ENCODE measurements at regions not wholly inside any gene's neighbourhood (a gene's known extent, or its start where the extent isn't known, plus 50 kb on each side); places are given as distances from the start of the nearest gene placed in this dataset.

DNA sequence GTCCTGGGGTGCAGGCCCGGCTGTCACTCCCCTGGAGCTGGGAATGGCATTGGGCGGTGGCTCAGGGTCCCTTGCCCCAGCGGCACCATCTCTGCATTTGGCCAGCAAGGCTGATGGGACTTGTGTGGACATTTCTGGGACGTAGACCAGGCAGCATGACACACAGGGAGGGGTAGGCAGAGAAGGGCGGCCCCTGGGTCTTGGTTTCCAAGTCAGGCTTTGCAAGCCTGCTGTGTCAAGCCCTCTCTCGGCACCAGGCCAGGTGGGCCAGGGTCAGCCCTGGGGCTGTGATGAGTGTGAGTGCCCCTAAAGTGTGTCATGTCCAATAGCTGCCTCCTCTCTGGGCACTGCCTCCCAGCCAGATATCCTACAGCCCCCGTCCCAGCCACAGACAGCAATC lies 335.2 kb downstream of the SEC14L1 start:
- POLR2A ChIA-PET = no interaction called here
- H3K4me3 ChIP-seq (ENCODE audit: control insufficient read depth in 1 of 7, extremely low read depth in 1 of 7, insufficient read depth in 4 of 7, low read depth in 2 of 7, low read length in 6 of 7) = no peak overlapping the region
- no peak overlapping the region for H3K27ac ChIP-seq (ENCODE audit: insufficient read depth in 1 of 2, low read depth in 1 of 2, low read length in 2 of 2, poor library complexity in 1 of 2, severe bottlenecking in 2 of 2)
- DNase-seq = no peak
- peaks cover 0 to 10% (median 0%) of the 10 kb centered on the region in 4 experiments for H3K36me3 ChIP-seq (ENCODE audit: control insufficient read depth in 4 of 4, insufficient read depth in 4 of 4, low read length in 3 of 4)
- 98% methylated on average over 6 of the region's 7 CpGs for WGBS (ENCODE audit: insufficient coverage)
- CTCF ChIA-PET = interaction anchor here (0.8 to 2.4 kb wide), 3 partner anchors 19 to 24 kb away, joined by 3 to 7 read pairs (median 5); no protein-coding TSS in a partner anchor
- H3K27me3 ChIP-seq (replicated peaks in 2 of 5; ENCODE audit: control insufficient read depth in 4 of 5, insufficient read depth in 5 of 5, low read length in 4 of 5) = no peaks in the 10 kb centered on the region
- peaks cover 7 to 63% (median 40%) of the 10 kb centered on the region in 4 experiments for H3K4me1 ChIP-seq (ENCODE audit: control extremely low read depth in 1 of 4, control insufficient read depth in 4 of 4, insufficient read depth in 4 of 4, low read length in 3 of 4)
- no peaks in the 10 kb centered on the region for H3K9me3 ChIP-seq (ENCODE audit: control extremely low read depth in 1 of 5, control insufficient read depth in 4 of 5, insufficient read depth in 2 of 5, low read depth in 1 of 5, low read length in 4 of 5)

DNA sequence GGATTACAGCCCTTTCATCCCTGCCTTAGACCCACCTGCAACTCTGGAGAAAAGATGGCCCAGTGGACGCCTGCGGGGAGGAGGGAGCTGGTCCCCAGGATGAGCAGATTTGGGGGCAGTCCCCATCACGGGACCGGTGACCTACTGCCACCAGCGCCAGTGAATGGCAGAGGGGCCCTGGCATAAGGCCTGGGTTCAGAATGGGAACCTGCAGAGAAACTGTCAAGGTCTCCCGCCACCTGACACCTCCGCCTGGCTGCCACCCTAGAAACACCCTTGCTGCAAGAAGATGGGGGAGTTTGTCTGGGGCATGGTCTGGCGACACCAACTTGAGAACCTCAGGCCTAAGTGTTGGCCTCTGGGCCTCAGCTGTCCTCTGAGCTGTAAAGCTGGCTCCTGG lies 335.7 kb downstream of the SEC14L1 start:
- H3K4me1 ChIP-seq (ENCODE audit: control extremely low read depth in 1 of 4, control insufficient read depth in 4 of 4, insufficient read depth in 4 of 4, low read length in 3 of 4) = peaks cover 7 to 58% (median 36%) of the 10 kb centered on the region in 4 experiments
- no peaks in the 10 kb centered on the region for H3K27me3 ChIP-seq (replicated peaks in 2 of 5; ENCODE audit: control insufficient read depth in 4 of 5, insufficient read depth in 5 of 5, low read length in 4 of 5)
- peaks cover 0 to 10% (median 0%) of the 10 kb centered on the region in 4 experiments for H3K36me3 ChIP-seq (ENCODE audit: control insufficient read depth in 4 of 4, insufficient read depth in 4 of 4, low read length in 3 of 4)
- no peak overlapping the region for H3K4me3 ChIP-seq (ENCODE audit: control insufficient read depth in 1 of 7, extremely low read depth in 1 of 7, insufficient read depth in 4 of 7, low read depth in 2 of 7, low read length in 6 of 7)
- no peak for DNase-seq
- no peaks in the 10 kb centered on the region for H3K9me3 ChIP-seq (ENCODE audit: control extremely low read depth in 1 of 5, control insufficient read depth in 4 of 5, insufficient read depth in 2 of 5, low read depth in 1 of 5, low read length in 4 of 5)
- H3K27ac ChIP-seq (ENCODE audit: insufficient read depth in 1 of 2, low read depth in 1 of 2, low read length in 2 of 2, poor library complexity in 1 of 2, severe bottlenecking in 2 of 2) = no peak overlapping the region
- ChIA-PET POLR2A (no interaction called here), CTCF (interaction anchor here (0.8 kb wide), 1 partner anchor 22 kb away, joined by 3 read pairs; no protein-coding TSS in a partner anchor)
- WGBS (ENCODE audit: insufficient coverage) = 95% methylated on average over 7 of the region's 8 CpGs

DNA sequence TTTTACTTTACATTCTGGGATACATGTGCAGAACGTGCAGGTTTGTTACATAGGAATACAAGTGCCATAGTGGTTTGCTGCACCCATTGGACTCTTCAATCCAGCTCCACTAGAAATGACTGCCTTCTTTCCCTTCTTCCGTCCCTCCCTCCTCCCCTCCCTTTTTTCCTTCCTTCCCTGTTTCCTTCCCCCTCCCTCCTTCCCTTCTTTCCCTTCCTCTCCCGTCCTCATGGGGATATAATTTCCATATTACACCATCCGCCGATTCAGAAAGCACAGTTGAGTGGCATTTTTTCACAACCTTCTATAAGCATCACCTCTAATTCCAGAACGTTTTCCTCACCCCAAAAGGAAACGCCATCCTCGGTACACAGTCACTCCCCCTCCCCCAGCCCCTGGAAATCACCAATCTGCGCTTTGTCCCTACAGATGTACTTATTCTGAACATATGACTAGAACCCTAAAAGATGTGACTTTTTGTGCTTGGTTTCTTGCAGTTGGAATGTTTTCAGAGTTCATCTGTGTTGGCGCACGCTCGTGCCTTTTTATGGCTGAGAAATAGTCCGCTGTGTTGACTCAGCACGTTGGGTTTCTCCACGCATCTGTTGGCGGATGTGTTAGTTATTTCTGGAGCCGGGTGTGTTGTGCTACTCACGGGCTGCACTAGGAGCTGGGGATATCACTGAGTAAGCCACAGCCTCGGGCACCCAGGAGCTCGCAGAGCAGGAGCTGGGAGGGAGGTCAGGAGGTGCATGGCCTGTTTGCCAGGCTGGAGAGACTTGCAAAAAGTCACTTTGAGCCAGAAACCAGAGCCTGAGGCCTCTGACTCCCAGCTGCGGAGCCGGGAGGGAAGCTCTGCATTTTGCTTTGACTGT lies 336.4 kb downstream of the SEC14L1 start:
- no peaks in the 10 kb centered on the region for H3K27me3 ChIP-seq (replicated peaks in 2 of 5; ENCODE audit: control insufficient read depth in 4 of 5, insufficient read depth in 5 of 5, low read length in 4 of 5)
- H3K9me3 ChIP-seq (ENCODE audit: control extremely low read depth in 1 of 5, control insufficient read depth in 4 of 5, insufficient read depth in 2 of 5, low read depth in 1 of 5, low read length in 4 of 5) = no peaks in the 10 kb centered on the region
- H3K27ac ChIP-seq (ENCODE audit: insufficient read depth in 1 of 2, low read depth in 1 of 2, low read length in 2 of 2, poor library complexity in 1 of 2, severe bottlenecking in 2 of 2) = no peak overlapping the region
- WGBS (ENCODE audit: insufficient coverage) = 87% methylated on average over 21 of the region's 22 CpGs
- H3K4me1 ChIP-seq (ENCODE audit: control extremely low read depth in 1 of 4, control insufficient read depth in 4 of 4, insufficient read depth in 4 of 4, low read length in 3 of 4) = peaks cover 6 to 51% (median 29%) of the 10 kb centered on the region in 4 experiments
- peaks cover 0 to 17% (median 2%) of the 10 kb centered on the region in 4 experiments for H3K36me3 ChIP-seq (ENCODE audit: control insufficient read depth in 4 of 4, insufficient read depth in 4 of 4, low read length in 3 of 4)
- ChIA-PET POLR2A (no interaction called here), CTCF (interaction anchor here (0.6 to 1.1 kb wide), 5 partner anchors 15 to 148 kb away, joined by 3 to 5 read pairs (median 3); no protein-coding TSS in a partner anchor)
- no peak overlapping the region for H3K4me3 ChIP-seq (ENCODE audit: control insufficient read depth in 1 of 7, extremely low read depth in 1 of 7, insufficient read depth in 4 of 7, low read depth in 2 of 7, low read length in 6 of 7)
- DNase-seq = no peak

DNA sequence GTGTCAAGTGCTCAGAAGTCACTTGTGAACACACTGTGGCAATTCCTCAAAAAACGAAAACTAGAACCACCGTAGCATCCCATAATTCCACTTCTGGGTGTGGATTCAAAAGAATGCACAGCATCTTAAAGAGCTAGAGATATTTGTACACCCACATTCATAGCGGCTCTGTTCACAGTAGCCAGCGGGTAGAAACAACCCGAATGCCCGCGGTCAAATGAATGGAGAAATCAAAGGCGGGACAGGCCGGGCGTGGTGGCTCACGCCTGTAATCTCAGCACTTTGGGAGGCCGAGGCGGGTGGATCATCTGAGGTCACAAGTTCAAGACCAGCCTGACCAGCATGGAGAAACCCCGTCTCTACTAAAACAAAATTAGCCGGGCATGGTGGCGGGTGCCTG lies 337.5 kb downstream of the SEC14L1 start:
- CTCF ChIA-PET = interaction anchor here (1.1 to 1.4 kb wide), 2 partner anchors 16 to 17 kb away, joined by 3 to 6 read pairs; no protein-coding TSS in a partner anchor
- H3K4me1 ChIP-seq (ENCODE audit: control extremely low read depth in 1 of 4, control insufficient read depth in 4 of 4, insufficient read depth in 4 of 4, low read length in 3 of 4) = peaks cover 0 to 41% (median 19%) of the 10 kb centered on the region in 4 experiments
- POLR2A ChIA-PET = interaction anchor here (0.7 kb wide), 1 partner anchor 356 kb away, joined by 3 read pairs; no protein-coding TSS in a partner anchor
- DNase-seq = no peak
- 94% methylated on average over 12 of the region's 16 CpGs for WGBS (ENCODE audit: insufficient coverage)
- H3K4me3 ChIP-seq (ENCODE audit: control insufficient read depth in 1 of 7, extremely low read depth in 1 of 7, insufficient read depth in 4 of 7, low read depth in 2 of 7, low read length in 6 of 7) = no peak overlapping the region
- H3K27ac ChIP-seq (ENCODE audit: insufficient read depth in 1 of 2, low read depth in 1 of 2, low read length in 2 of 2, poor library complexity in 1 of 2, severe bottlenecking in 2 of 2) = no peak overlapping the region
- H3K27me3 ChIP-seq (replicated peaks in 2 of 5; ENCODE audit: control insufficient read depth in 4 of 5, insufficient read depth in 5 of 5, low read length in 4 of 5) = no peaks in the 10 kb centered on the region
- H3K36me3 ChIP-seq (ENCODE audit: control insufficient read depth in 4 of 4, insufficient read depth in 4 of 4, low read length in 3 of 4) = peaks cover 2 to 26% (median 9%) of the 10 kb centered on the region in 4 experiments
- no peaks in the 10 kb centered on the region for H3K9me3 ChIP-seq (ENCODE audit: control extremely low read depth in 1 of 5, control insufficient read depth in 4 of 5, insufficient read depth in 2 of 5, low read depth in 1 of 5, low read length in 4 of 5)

DNA sequence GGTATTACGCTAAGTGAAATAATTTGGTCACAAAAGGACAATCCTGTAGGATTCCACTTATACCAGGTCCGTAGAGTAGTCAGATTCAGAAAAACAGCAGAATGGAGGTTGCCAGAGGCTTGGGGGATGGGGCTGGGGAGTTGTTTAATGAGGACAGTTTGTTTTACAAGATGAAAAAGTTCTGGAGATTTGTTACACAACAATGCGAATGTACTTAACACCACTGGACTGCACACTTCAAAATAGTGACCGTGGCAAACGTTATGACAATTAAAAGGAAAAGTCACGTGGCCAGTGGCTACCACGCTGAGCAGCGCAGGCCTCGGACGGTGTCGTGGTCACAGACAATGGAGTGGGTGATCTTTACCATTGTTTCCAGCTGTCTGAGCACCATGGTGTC lies 338.1 kb downstream of the SEC14L1 start:
- ChIA-PET CTCF (interaction anchor here (1.1 to 1.4 kb wide), 2 partner anchors 16 to 17 kb away, joined by 3 to 6 read pairs; no protein-coding TSS in a partner anchor), POLR2A (no interaction called here)
- H3K9me3 ChIP-seq (ENCODE audit: control extremely low read depth in 1 of 5, control insufficient read depth in 4 of 5, insufficient read depth in 2 of 5, low read depth in 1 of 5, low read length in 4 of 5) = peaks cover 0 to under 1% (median 0%) of the 10 kb centered on the region in 5 experiments
- 94% methylated on average over 11 of the region's 11 CpGs for WGBS (ENCODE audit: insufficient coverage)
- H3K36me3 ChIP-seq (ENCODE audit: control insufficient read depth in 4 of 4, insufficient read depth in 4 of 4, low read length in 3 of 4) = peaks cover 2 to 32% (median 15%) of the 10 kb centered on the region in 4 experiments
- no peak for DNase-seq
- no peak overlapping the region for H3K27ac ChIP-seq (ENCODE audit: insufficient read depth in 1 of 2, low read depth in 1 of 2, low read length in 2 of 2, poor library complexity in 1 of 2, severe bottlenecking in 2 of 2)
- H3K4me1 ChIP-seq (ENCODE audit: control extremely low read depth in 1 of 4, control insufficient read depth in 4 of 4, insufficient read depth in 4 of 4, low read length in 3 of 4) = peaks cover 0 to 40% (median 19%) of the 10 kb centered on the region in 4 experiments
- H3K4me3 ChIP-seq (ENCODE audit: control insufficient read depth in 1 of 7, extremely low read depth in 1 of 7, insufficient read depth in 4 of 7, low read depth in 2 of 7, low read length in 6 of 7) = no peak overlapping the region
- H3K27me3 ChIP-seq (replicated peaks in 2 of 5; ENCODE audit: control insufficient read depth in 4 of 5, insufficient read depth in 5 of 5, low read length in 4 of 5) = no peaks in the 10 kb centered on the region

GRCh38 chr17:77479372-77480198 lies 338.8 kb downstream of the SEC14L1 start:
- Histone ChIP-seq H3K4me3 (ENCODE audit: control insufficient read depth in 1 of 7, extremely low read depth in 1 of 7, insufficient read depth in 4 of 7, low read depth in 2 of 7, low read length in 6 of 7) (no peak overlapping the region), H3K27ac (ENCODE audit: insufficient read depth in 1 of 2, low read depth in 1 of 2, low read length in 2 of 2, poor library complexity in 1 of 2, severe bottlenecking in 2 of 2) (no peak overlapping the region), H3K4me1 (ENCODE audit: control extremely low read depth in 1 of 4, control insufficient read depth in 4 of 4, insufficient read depth in 4 of 4, low read length in 3 of 4) (peaks cover 0 to 33% (median 16%) of the 10 kb centered on the region in 4 experiments), H3K36me3 (ENCODE audit: control insufficient read depth in 4 of 4, insufficient read depth in 4 of 4, low read length in 3 of 4) (peaks cover 2 to 34% (median 17%) of the 10 kb centered on the region in 4 experiments), H3K27me3 (replicated peaks in 2 of 5; ENCODE audit: control insufficient read depth in 4 of 5, insufficient read depth in 5 of 5, low read length in 4 of 5) (no peaks in the 10 kb centered on the region), H3K9me3 (ENCODE audit: control extremely low read depth in 1 of 5, control insufficient read depth in 4 of 5, insufficient read depth in 2 of 5, low read depth in 1 of 5, low read length in 4 of 5) (peaks cover 0 to 2% (median 0%) of the 10 kb centered on the region in 5 experiments)
- no peak for DNase-seq
- 92% methylated on average over 21 of the region's 26 CpGs for WGBS (ENCODE audit: insufficient coverage)
- POLR2A ChIA-PET = no interaction called here
- CTCF ChIA-PET = interaction anchor here (1.4 kb wide), 1 partner anchor 15 kb away, joined by 6 read pairs; no protein-coding TSS in a partner anchor
